Activated CD4-positive, alpha-beta T cell treated with anti-CD3 and anti-CD28 coated beads, Interleukin-2, amount 50 U/mL, for 24 hours (primary cell): ENCODE measurements at regions not wholly inside any gene's neighbourhood (a gene's known extent, or its start where the extent isn't known, plus 50 kb on each side); places are given as distances from the start of the nearest gene placed in this dataset.
A peak's percentile ranks its signal among the peaks of the same experiment; 100 is the strongest.

Experiments used
- DNase-seq, 2 donors: peaks; one replicate each; pipeline ENCODE4 v3.0.0-alpha.2; 2020; ENCODE audit warnings: low read depth in 1 of 2, low spot score in 1 of 2

DNA sequence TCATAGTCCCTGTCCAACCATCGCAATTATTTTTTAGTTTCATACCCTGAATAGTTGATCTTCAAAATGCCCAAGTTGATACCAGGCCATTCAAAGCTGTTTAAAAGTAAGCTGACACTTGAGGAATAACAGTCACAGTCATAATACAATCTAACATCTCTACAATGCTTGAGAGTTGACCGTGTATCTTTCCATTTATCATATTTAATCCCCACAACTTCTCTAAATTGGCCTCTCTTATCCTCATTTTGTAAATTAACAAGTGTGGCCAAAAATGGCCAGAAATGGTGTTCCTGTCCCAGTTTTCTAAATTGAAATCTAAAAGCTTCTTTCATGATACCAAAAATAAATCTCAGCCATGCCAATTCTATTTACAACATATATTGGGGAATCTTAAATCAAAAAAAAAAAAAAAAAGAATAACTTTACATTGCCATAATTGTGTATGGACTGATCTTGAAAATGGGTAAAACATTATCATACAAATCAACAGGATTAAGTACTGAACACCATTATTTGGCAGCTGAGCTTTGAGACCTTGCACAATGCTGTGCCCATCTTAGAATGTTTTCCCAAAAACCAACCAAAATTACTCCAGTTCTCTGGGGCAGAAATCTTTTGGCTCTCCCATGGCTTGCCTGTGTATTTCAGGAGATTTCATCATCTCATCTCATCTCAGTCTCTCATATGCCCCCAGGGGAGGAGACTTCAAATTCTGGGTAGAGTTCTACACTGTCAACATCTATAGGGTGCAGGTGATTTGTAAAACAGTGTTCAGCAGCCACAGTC is 448.7 kb upstream of the JARID2 start:
- DNase-seq: no peak

DNA sequence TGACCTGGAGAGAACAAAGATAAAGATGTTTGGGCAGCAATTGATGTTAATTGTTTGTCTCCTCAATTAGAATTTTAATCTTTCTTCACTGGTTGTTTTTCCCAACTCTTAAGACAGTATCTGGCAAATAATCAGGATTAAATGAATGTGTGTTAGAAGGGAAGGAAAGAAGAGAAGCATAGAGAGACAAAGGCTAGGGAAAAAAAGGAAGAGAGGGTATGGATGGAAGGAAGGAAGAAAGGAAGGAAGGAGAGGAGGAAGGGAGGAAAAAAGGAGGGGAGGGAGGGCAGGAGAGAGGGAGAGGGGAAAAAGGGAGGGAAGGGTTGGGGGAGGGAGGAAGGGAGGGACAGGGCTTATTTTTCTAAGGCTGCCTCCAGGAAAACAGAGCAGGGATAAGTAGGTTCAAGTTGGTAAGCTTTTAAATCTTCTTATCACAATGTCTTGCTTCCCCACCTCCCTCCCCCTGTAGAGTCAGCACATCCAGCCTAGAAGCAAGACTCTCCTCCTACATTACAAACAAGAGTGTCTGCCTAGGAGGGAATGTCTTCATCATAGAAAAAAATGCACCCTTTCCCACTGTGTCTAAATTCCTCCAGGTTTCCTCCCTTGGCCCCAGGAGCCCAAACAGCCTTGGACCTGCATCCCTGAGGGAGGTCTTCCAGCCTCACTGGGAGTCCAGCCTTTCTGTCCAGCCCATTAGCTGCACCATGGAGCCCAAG is 447.8 kb upstream of the JARID2 start:
- DNase-seq: no peak

DNA sequence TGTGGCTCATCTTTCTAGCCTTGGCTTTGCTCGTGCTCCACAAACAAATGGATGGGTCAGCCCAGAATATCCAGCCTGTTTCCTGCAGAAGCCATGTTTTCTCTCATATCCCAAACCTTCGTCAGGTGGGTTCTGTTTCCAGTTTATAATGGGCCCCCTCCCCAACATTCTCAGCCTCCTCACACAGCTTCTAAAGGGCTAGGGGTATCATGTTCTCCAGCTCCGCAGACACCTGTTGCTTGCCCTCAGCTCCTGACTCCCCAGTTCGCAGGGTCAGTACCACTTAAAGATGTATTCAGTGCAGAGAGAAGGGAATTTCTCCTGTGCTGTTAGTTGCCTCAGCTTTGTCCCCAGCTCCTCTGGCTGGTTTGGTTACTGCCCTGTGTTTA is 447.3 kb upstream of the JARID2 start:
- no peak for DNase-seq

DNA sequence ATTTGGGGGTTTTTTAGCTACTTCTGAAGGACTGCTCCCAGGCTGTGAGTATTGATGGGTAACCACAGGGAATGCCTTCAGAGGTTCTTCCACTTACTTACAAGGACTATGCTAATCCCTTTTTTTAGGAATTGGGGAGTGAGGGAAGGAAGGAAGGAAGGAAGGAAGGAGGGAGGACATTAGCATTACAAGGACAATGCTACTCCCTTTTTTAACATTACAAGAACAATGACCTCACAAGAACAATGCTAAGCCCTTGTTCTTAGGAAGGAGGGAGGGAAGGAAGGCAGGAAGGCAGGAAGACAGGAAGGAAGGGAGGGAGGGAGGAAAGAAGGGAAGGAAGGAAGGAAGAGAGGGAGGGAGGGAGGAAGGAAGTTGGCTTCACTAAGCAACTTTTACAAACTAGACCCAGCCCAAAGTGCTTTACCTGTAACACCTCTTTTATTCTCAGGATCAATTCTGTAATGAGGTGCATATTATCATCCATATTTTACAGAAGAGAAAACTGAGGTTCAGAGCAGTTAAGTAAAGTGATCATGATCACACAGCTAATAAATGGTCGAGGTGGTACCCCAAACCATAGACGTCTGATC is 446.8 kb upstream of the JARID2 start:
- DNase-seq: no peak

DNA sequence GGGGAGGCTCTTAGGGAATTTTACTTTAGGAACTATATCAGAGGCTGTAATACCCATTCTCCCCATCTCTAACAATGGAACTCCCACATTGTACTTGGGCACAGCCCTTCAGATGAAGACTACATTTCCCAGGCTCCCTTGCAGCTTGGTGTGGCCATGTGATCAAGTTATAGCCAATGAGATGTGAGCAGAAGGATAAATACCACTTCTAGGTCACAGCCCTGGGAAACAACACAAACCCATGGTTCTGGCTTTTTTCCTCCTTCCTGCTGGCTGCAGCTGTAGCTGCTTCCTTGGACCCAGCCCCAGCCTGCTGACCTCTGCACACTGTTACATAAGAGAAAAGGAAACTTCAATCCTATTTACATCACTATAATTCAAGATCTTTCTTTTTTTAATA is 445.9 kb upstream of the JARID2 start:
- DNase-seq: peak in 1 of 2 donors; percentile 27

DNA sequence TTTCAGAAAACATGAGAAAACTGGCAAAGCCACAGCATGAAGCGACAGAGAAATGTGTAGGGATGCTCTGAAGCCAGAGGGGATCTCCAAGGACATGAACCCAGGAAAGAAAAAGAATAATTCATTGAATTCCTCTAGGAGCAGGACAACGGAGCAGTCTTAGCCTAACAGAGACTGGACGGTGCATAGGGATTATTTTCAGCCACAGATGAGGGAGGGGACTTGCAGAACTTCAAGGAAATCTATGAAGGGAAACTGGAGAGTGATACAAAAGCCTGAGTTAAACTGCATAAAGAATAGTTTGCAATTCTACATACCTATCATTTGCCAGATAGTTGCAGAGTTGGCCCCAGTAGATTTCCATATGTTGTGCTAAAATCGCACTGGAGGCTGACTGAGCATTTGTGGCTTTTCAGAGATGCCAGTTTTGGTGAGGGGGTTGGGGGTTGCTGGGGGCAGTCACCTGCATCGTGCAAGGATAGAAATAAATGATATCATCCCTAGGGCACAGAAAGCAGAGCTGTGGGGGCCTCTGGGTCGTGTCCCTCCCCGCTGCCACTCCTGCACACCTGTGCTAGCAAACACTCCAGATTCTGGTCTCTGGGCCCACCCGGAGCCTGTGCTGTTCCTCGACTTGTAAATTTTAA is 443.2 kb upstream of the JARID2 start:
- no peak for DNase-seq

DNA sequence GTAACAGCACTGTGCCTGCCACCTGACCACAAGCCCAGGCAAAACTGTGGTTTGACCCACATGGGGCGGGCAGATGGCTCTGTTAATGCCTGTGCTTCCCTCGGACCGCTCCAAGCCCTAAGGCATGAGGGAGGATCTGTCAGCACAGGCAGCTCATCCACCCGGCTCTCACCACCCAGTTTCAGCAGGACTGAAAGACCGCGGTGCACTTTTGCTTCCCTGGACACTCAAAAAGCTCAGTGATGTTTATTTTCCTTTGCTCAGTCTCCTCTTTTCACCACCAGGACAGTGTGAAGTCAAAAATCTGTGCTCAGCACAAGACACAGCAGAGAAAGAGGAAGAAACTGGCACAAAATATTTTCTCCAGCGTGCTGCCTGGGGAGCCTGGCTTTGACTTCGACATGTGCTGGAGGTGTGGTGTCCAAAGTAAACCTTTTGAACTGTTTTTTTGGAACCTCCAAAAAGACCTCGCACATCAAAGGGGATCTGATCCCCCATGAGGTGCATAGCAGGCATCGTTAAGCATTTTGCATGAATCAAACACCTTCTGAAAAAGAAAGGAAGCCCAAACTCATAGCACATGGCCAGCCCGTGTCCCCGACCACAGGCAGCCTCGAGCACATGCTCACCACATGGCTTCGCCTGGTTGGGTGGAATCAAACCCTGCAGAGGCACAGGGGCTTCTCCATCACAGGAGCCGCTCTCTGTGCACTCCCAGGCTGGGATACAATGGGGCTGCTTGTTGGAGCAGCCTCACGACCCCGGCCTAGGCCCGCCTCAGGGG is 441.7 kb upstream of the JARID2 start:
- no peak for DNase-seq

GRCh38 chr6:14804785-14805210 is 441.1 kb upstream of the JARID2 start:
- DNase-seq: no peak

DNA sequence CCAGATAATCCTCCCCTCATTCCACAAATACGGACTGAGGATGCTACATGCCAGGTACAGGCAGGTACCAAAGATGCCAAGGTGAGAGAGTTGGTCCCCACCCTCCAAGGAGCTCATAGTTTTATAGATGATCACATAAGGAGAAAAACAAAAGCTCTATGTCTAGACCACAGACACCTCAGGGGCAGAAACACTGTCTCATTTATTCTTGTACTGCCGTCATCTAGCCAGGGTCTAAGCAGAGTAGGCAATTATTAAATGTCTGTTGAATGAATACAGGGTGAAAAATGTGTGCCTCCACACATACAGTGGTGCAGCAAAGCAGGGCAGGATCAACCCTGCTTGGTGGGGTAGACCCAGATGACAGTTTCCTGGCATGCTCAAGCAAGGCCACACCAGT is 439.8 kb upstream of the JARID2 start:
- DNase-seq: no peak

DNA sequence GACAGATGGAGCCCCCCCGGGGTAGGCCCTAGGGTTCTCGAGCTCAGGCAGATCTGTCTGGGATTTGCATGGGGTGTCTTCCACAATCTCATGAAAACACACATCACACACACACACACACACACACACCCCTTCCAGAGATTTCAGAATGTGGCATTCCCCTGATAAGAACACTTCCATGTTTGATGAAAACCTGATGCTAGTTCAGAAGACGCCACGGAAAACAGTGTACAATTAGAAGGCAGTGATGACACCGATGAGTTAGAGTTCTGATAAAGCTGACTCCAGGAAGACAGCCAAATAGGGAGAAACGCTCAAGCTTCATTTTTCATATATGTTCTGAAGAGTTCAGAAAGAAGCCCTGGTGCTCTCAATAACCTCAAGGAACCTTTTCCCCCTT is 438.7 kb upstream of the JARID2 start:
- no peak for DNase-seq

DNA sequence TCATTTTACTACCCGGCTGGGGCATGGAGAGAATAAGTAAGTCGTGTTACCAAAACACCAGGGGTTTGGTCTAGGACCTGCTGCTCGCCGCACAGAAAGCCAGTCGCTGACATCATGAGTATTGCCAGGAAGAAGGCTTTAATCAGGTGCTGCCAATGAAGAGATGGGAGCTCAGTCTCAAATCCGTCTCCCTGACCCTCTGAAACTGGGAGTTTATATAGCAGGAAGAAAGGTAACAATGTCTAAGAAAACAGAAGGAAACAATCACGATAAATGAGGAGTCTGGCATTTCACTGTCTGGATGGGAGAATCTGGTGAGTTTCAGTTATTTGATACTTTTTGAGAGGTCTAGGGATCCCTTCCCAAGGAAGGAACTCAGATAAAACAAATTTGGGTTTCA is 437.9 kb upstream of the JARID2 start:
- DNase-seq: no peak

DNA sequence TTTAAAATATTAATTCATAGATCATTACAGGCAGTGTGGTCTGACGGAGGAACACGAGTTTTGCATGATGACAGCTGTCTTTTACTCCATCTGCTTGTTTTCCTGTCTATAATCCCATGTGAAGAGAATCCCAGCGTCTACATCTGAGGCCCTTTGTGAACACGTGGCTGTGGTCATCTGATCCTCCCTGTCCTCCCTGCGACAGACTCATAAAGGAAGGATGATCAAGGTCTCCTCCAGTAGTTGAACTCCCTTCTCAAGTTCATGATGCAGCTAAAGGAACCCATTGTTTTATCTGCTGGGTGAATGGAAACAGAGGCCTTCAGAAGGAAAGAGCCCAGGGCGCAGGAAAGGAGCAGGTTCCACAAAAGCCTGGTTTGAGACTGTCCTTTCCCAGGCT is 435.8 kb upstream of the JARID2 start:
- DNase-seq: no peak

DNA sequence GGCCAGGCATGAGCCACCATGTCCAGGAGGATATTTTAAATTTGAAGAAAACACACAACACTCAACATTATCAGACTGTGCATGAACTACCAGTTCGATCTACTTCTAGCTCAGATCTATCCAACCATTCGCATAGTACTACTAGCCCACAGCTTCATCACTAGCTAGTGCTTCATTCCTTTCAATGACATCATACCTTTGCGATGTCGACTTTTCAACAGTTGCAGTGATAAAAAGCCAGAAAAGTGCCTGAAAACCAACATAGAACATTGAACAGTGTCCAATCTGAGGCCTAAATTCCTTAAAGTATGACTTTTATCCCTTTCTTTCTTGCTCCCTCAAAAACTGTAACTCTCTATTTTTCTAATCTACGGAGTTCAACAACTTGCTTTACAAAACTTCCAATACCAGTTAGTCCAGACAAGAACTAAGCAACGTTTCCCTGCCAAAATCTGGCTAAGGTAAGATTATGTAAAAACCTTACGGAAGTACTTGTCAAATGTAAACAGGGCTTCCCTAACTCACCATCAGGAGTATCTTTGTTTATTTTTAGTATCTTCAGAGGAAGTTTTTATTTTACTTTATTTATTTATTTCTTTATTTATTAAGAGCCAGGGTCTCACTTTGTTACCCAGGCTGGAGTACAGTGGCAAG is 434.0 kb upstream of the JARID2 start:
- no peak for DNase-seq

GRCh38 chr6:14814016-14814415 is 431.9 kb upstream of the JARID2 start:
- no peak for DNase-seq

GRCh38 chr6:14816116-14816859 is 429.6 kb upstream of the JARID2 start:
- no peak for DNase-seq

DNA sequence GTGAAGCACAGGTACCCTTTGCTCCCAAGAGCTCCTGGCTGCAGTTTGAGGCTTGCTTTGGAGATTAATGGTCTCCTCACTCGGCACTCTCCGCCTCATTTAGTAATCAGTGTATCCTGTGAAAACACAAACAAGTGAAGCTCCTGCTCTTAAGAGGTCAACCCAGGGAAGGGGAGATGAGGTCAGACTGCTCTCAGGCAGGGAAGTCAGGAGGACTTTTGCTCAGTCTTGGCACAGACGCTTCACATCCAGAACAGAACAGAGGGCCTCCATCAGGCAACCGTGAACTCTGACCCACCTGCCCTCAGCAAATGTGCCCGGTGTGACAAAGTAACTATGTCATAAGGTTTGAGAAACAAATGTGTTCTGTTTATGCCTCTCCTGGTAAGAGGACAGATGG is 428.8 kb upstream of the JARID2 start:
- DNase-seq: no peak

GRCh38 chr6:14818422-14818884 is 427.4 kb upstream of the JARID2 start:
- no peak for DNase-seq

DNA sequence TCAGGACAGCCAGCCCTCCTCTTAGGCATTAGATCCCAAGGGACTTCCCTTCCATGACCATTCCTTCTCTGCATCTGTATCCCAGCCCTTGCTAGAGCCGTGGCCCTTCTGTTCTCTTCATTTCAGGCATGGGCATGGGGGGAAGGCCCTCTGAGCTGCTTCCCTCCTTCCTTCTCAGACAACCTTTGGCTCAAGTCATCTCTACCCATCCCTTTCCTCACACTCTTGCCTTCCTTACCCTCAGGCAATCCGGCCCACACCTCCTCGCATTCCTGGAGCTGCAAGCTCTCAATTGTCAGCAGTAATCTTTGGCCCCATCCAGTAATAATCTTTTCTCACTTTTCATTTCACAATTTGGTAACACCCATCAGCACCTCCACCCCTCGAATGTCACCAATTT is 426.9 kb upstream of the JARID2 start:
- DNase-seq: no peak

GRCh38 chr6:14819840-14820420 is 425.9 kb upstream of the JARID2 start:
- no peak for DNase-seq
